Naive thymus-derived CD4-positive, alpha-beta T cell (primary cell): ENCODE measurements at regions not wholly inside any gene's neighbourhood (a gene's known extent, or its start where the extent isn't known, plus 50 kb on each side); places are given as distances from the start of the nearest gene placed in this dataset.

Experiments
- ATAC-seq: fragments of 150-1000 bp; cut with Tn5 transposase; 2 replicates; pipeline ENCODE4 v1.10.0; 2021; ENCODE audit warnings: mild to moderate bottlenecking, moderate library complexity
- CTCF ChIA-PET: fragments of 350-600 bp; sonication (Branson Sonifier 250); formaldehyde crosslinking; loops from one replicate; lab custom pipeline; 2021; ENCODE audit warnings: antibody characterized with exemption; lab: Charles Lee
- POLR2A ChIA-PET: fragments of 350-600 bp; sonication (Branson Sonifier 250); formaldehyde crosslinking; loops from one replicate; lab custom pipeline; 2021; ENCODE audit warnings: antibody characterized with exemption, inconsistent platforms; lab: Charles Lee
- DNase-seq, 9 donors: peaks; one replicate each; pipeline versions ENCODE4 v3.0.0 to v3.0.0-alpha.2; 2020 to 2022; ENCODE audit warnings: mixed read lengths in 1 of 9
- H3K27ac ChIP-seq: one replicate; pipeline ENCODE4 v1.7.0; 2013; ENCODE audit warnings: mild to moderate bottlenecking, low read depth, low read length, moderate library complexity
- H3K27me3 ChIP-seq, 2 donors: one replicate each; pipeline ENCODE4 v1.7.0; 2013; ENCODE audit warnings: low read length in 2 of 2, mild to moderate bottlenecking in 2 of 2, moderate library complexity in 2 of 2; ENCODE audit not compliant: control insufficient read depth in 2 of 2, insufficient read depth in 2 of 2
- H3K36me3 ChIP-seq, 3 experiments: 1 replicate in 2 of 3; 2 replicates in 1 of 3; pipeline ENCODE4 v1.7.0; 2013; ENCODE audit warnings: low read length in 3 of 3, mild to moderate bottlenecking in 3 of 3, moderate library complexity in 1 of 3; ENCODE audit not compliant: insufficient read depth in 3 of 3, control insufficient read depth in 2 of 3
- H3K4me1 ChIP-seq, 2 donors: one replicate each; pipeline ENCODE4 v1.7.0; 2013; ENCODE audit warnings: low read length in 2 of 2, mild to moderate bottlenecking in 2 of 2, moderate library complexity in 1 of 2; ENCODE audit not compliant: control insufficient read depth in 2 of 2, insufficient read depth in 2 of 2
- H3K4me3 ChIP-seq: 2 replicates; pipeline ENCODE4 v1.7.0; 2013; ENCODE audit warnings: mild to moderate bottlenecking, low read length
- H3K9me3 ChIP-seq, 3 experiments: 1 replicate in 2 of 3; 2 replicates in 1 of 3; pipeline ENCODE4 v1.7.0; 2013; ENCODE audit warnings: low read length in 3 of 3; ENCODE audit not compliant: control insufficient read depth in 2 of 3
- H3K27ac Mint-ChIP-seq, 9 donors: one replicate each; pipeline ENCODE4 v1.8.0; 2020 to 2022; ENCODE audit warnings: mixed read lengths in 9 of 9, mild to moderate bottlenecking in 8 of 9, moderate library complexity in 5 of 9, inconsistent platforms in 2 of 9
- H3K27me3 Mint-ChIP-seq, 5 donors: one replicate each; pipeline ENCODE4 v1.8.0; 2021 to 2022; ENCODE audit warnings: mixed read lengths in 5 of 5, mild to moderate bottlenecking in 1 of 5
- H3K36me3 Mint-ChIP-seq, 5 donors: one replicate each; pipeline ENCODE4 v1.8.0; 2020 to 2022; ENCODE audit warnings: mixed read lengths in 5 of 5, mild to moderate bottlenecking in 3 of 5, inconsistent platforms in 1 of 5
- H3K4me1 Mint-ChIP-seq, 7 donors: one replicate each; pipeline ENCODE4 v1.8.0; 2020 to 2022; ENCODE audit warnings: mixed read lengths in 7 of 7, mild to moderate bottlenecking in 3 of 7, inconsistent platforms in 1 of 7
- H3K4me3 Mint-ChIP-seq, 10 donors: one replicate each; pipeline ENCODE4 v1.8.0; 2020 to 2022; ENCODE audit warnings: mild to moderate bottlenecking in 10 of 10, mixed read lengths in 10 of 10, moderate library complexity in 6 of 10, inconsistent platforms in 2 of 10
- H3K9me3 Mint-ChIP-seq, 11 donors: one replicate each; pipeline ENCODE4 v1.8.0; 2020 to 2022; ENCODE audit warnings: mixed read lengths in 11 of 11, mild to moderate bottlenecking in 4 of 11, inconsistent platforms in 1 of 11, moderate library complexity in 1 of 11
- intact Hi-C, 2 donors: fragments of 100-400 bp; cut with micrococcal nuclease; formaldehyde crosslinking; loops; one replicate each; pipeline ENCODE4 v1.15.1; 2023

GRCh38 chr18:39666541-39666940, 2100.9 kb upstream of the CELF4 start:
- Histone ChIP-seq H3K36me3 (no peaks in the 10 kb centered on the region), H3K27me3 (no peaks in the 10 kb centered on the region), H3K4me1 (no peaks in the 10 kb centered on the region), H3K4me3 (no peak overlapping the region), H3K27ac (no peak overlapping the region), H3K9me3 (no peaks in the 10 kb centered on the region)
- H3K9me3 Mint-ChIP-seq, result peaks cover 0 to 25% (median 4%) of the 10 kb centered on the region in 11 donors
- CTCF ChIA-PET, result no interaction called here
- ATAC-seq (no peak), DNase-seq (no peak)
- POLR2A ChIA-PET, result no interaction called here
- no peaks in the 10 kb centered on the region for H3K36me3 Mint-ChIP-seq
- no peak overlapping the region for H3K27ac Mint-ChIP-seq
- H3K27me3 Mint-ChIP-seq, result no peaks in the 10 kb centered on the region
- intact Hi-C loops, result no loop called here
- no peak overlapping the region for H3K4me3 Mint-ChIP-seq
- peaks cover 0 to 5% (median 0%) of the 10 kb centered on the region in 7 donors for H3K4me1 Mint-ChIP-seq

- ChIA-PET POLR2A (no interaction called here), CTCF (no interaction called here)
- Mint-ChIP-seq H3K27ac (no peak overlapping the region), H3K9me3 (peaks cover 0 to 16% (median 1%) of the 10 kb centered on the region in 11 donors), H3K4me3 (no peak overlapping the region), H3K4me1 (no peaks in the 10 kb centered on the region), H3K27me3 (no peaks in the 10 kb centered on the region), H3K36me3 (no peaks in the 10 kb centered on the region)
- intact Hi-C loops, result no loop called here
- H3K4me1 ChIP-seq, result no peaks in the 10 kb centered on the region
- no peak overlapping the region for H3K4me3 ChIP-seq
- ATAC-seq (no peak), DNase-seq (no peak)
- no peaks in the 10 kb centered on the region for H3K36me3 ChIP-seq
- no peaks in the 10 kb centered on the region for H3K27me3 ChIP-seq
- no peaks in the 10 kb centered on the region for H3K9me3 ChIP-seq
- H3K27ac ChIP-seq, result no peak overlapping the region
Observed at GRCh38 chr18:39661856-39662366, 2096.3 kb upstream of the CELF4 start.

DNA sequence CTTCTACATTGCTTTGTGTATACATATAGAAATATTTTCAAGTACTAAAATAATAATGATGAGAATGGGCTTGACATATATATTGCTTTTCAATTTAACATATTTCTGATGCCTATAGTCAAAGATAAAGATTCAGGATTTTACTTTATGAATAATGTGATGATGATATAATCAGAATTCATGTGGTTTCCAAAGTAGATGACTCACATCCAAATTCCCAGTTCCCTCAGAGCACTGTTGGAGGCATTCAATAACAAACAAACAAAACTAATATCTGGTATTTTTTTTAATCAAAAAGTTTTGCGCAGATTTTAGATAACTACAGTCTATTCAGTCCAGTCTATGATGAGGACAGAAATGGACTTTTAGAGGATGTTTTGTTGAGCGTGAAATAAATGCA, 2094.5 kb upstream of the CELF4 start:
- POLR2A ChIA-PET, result no interaction called here
- Histone ChIP-seq H3K4me3 (no peak overlapping the region), H3K27me3 (no peaks in the 10 kb centered on the region), H3K27ac (no peak overlapping the region), H3K9me3 (no peaks in the 10 kb centered on the region), H3K4me1 (no peaks in the 10 kb centered on the region), H3K36me3 (no peaks in the 10 kb centered on the region)
- no peak overlapping the region for H3K4me3 Mint-ChIP-seq
- DNase-seq (no peak), ATAC-seq (no peak)
- no peaks in the 10 kb centered on the region for H3K36me3 Mint-ChIP-seq
- peaks cover 0 to 11% (median 0%) of the 10 kb centered on the region in 11 donors for H3K9me3 Mint-ChIP-seq
- CTCF ChIA-PET, result no interaction called here
- intact Hi-C loops, result no loop called here
- no peaks in the 10 kb centered on the region for H3K4me1 Mint-ChIP-seq
- H3K27me3 Mint-ChIP-seq, result no peaks in the 10 kb centered on the region
- no peak overlapping the region for H3K27ac Mint-ChIP-seq

DNA sequence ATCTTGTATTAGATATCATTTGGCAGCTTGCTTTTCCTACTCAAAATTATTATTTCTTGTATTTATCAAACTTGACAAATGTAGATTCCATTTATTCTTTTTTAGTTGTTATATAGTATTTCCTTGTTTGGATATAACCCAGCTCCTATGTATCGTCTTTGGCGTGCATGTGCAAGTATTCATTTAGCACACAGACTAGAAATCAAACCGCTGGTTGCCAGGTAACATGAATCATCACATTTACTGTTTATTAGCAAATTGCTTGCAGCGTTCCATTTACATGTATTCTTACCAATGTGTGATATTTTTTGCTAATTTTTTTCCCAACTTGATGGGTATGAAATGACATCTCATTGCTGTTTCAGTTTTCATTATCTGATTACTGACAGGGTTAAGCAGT, 2089.7 kb upstream of the CELF4 start:
- DNase-seq (no peak), ATAC-seq (no peak)
- CTCF ChIA-PET, result no interaction called here
- Mint-ChIP-seq H3K27me3 (no peaks in the 10 kb centered on the region), H3K9me3 (peaks cover 0 to 3% (median 0%) of the 10 kb centered on the region in 11 donors), H3K36me3 (no peaks in the 10 kb centered on the region), H3K27ac (no peak overlapping the region), H3K4me1 (no peaks in the 10 kb centered on the region), H3K4me3 (no peak overlapping the region)
- intact Hi-C loops, result no loop called here
- Histone ChIP-seq H3K27ac (no peak overlapping the region), H3K4me3 (no peak overlapping the region), H3K4me1 (no peaks in the 10 kb centered on the region), H3K27me3 (no peaks in the 10 kb centered on the region), H3K36me3 (no peaks in the 10 kb centered on the region), H3K9me3 (no peaks in the 10 kb centered on the region)
- POLR2A ChIA-PET, result no interaction called here

DNA sequence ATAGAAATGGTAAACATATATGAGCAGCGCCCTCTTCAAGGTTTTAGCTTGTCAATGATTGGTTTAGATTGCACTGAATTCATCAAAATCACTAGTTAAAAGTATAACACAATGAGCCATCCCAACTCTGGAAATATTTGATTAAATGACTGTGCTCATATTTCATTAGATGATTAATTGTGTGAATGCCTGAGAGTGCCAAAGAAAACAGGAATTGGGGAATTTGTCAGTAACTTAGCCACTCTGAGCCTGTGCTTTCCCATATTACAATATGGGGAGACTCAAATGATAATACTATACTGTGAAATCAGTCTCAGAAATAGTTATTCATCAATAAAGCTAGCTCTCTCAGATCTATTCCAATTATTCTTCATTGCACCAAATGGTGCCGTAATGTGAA, 2087.6 kb upstream of the CELF4 start:
- ChIA-PET CTCF (no interaction called here), POLR2A (no interaction called here)
- Mint-ChIP-seq H3K9me3 (peaks cover 0 to 5% (median 0%) of the 10 kb centered on the region in 11 donors), H3K36me3 (no peaks in the 10 kb centered on the region), H3K27me3 (no peaks in the 10 kb centered on the region), H3K27ac (no peak overlapping the region), H3K4me1 (no peaks in the 10 kb centered on the region), H3K4me3 (no peak overlapping the region)
- no peak overlapping the region for H3K27ac ChIP-seq
- no peak for DNase-seq
- H3K4me1 ChIP-seq, result no peaks in the 10 kb centered on the region
- H3K4me3 ChIP-seq, result no peak overlapping the region
- H3K36me3 ChIP-seq, result no peaks in the 10 kb centered on the region
- no peak for ATAC-seq
- intact Hi-C loops, result no loop called here
- H3K9me3 ChIP-seq, result no peaks in the 10 kb centered on the region
- H3K27me3 ChIP-seq, result no peaks in the 10 kb centered on the region

- H3K4me3 ChIP-seq, result no peak overlapping the region
- H3K4me3 Mint-ChIP-seq, result no peak overlapping the region
- H3K27ac ChIP-seq, result no peak overlapping the region
- no peaks in the 10 kb centered on the region for H3K9me3 ChIP-seq
- no peaks in the 10 kb centered on the region for H3K4me1 ChIP-seq
- ATAC-seq (no peak), DNase-seq (no peak)
- H3K27me3 ChIP-seq, result no peaks in the 10 kb centered on the region
- ChIA-PET POLR2A (no interaction called here), CTCF (no interaction called here)
- no peak overlapping the region for H3K27ac Mint-ChIP-seq
- no peaks in the 10 kb centered on the region for H3K4me1 Mint-ChIP-seq
- H3K36me3 ChIP-seq, result no peaks in the 10 kb centered on the region
- intact Hi-C loops, result no loop called here
- peaks cover 0 to 7% (median 2%) of the 10 kb centered on the region in 11 donors for H3K9me3 Mint-ChIP-seq
- H3K27me3 Mint-ChIP-seq, result no peaks in the 10 kb centered on the region
- no peaks in the 10 kb centered on the region for H3K36me3 Mint-ChIP-seq
Observed at GRCh38 chr18:39648616-39649015, 2083.0 kb upstream of the CELF4 start.

GRCh38 chr18:39647627-39648534, 2082.3 kb upstream of the CELF4 start:
- Mint-ChIP-seq H3K9me3 (peaks cover 0 to 7% (median 2%) of the 10 kb centered on the region in 11 donors), H3K36me3 (no peaks in the 10 kb centered on the region), H3K27me3 (no peaks in the 10 kb centered on the region), H3K4me1 (no peaks in the 10 kb centered on the region), H3K4me3 (no peak overlapping the region), H3K27ac (no peak overlapping the region)
- no peaks in the 10 kb centered on the region for H3K4me1 ChIP-seq
- DNase-seq (no peak), ATAC-seq (no peak)
- H3K9me3 ChIP-seq, result no peaks in the 10 kb centered on the region
- H3K27ac ChIP-seq, result no peak overlapping the region
- ChIA-PET CTCF (no interaction called here), POLR2A (no interaction called here)
- H3K36me3 ChIP-seq, result no peaks in the 10 kb centered on the region
- no peaks in the 10 kb centered on the region for H3K27me3 ChIP-seq
- no peak overlapping the region for H3K4me3 ChIP-seq
- intact Hi-C loops, result no loop called here
